ENCODE measurements at regions not wholly inside any gene's neighbourhood (a gene's known extent, or its start where the extent isn't known, plus 50 kb on each side); places are given as distances from the start of the nearest gene placed in this dataset.
"Not testable (repeated sequence)": the region's sequence is repeated elsewhere in the genome, so short reads cannot be mapped to it uniquely, and the experiment has no call there.

DNA sequence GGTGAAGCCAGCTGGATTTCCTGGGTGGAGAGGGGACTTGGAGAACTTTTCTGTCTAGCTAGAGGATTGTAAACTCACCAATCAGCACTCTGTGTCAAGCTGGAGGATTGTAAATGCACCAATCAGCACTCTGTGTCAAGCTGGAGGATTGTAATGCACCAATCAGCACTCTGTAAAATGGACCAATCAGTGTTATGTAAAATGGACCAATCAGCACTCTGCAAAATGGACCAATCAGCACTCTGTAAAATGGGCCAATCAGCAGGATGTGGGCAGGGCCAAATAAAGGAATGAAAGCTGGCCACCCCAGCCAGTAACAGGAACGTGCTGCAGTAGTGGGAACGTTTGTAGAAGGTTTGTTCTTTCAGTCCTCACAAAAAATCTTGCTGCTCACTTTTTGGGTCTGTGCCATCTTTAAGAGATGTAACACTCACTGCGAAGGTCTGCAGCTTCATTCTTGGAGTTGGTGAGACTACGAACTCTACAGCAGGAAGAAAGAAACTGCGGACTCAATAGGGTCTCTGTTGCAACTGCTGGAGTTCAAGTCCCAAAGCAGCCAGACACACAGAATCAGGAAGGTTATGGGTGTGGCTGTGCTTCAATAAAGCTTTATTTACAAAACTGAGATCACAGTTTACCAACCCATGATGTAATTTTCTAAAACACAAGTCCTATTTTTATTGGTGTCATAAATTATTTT lies 145.7 kb upstream of the ERCC6L2 start:
- ATAC-seq: no peak

DNA sequence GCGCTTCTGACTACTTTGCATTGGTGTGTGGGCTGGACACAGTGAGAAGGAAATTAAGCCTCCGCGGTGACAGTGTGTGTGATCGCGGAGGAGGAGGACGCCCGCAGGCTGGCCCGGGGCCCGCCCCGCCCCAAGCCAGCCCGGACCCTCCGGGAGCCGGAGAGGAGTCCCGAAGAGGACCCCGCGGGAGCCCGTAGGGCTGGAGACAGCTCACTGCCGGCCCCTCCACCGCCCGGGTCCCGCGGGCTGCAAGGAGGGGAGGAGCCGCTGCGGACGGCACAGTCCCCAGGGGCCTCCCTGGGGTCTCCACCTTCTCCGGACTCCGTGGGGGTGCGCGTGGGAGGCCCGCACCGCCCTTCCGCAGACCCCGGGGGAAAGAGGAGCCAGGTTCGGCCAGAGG lies 146.4 kb upstream of the ERCC6L2 start:
- ATAC-seq: no peak

DNA sequence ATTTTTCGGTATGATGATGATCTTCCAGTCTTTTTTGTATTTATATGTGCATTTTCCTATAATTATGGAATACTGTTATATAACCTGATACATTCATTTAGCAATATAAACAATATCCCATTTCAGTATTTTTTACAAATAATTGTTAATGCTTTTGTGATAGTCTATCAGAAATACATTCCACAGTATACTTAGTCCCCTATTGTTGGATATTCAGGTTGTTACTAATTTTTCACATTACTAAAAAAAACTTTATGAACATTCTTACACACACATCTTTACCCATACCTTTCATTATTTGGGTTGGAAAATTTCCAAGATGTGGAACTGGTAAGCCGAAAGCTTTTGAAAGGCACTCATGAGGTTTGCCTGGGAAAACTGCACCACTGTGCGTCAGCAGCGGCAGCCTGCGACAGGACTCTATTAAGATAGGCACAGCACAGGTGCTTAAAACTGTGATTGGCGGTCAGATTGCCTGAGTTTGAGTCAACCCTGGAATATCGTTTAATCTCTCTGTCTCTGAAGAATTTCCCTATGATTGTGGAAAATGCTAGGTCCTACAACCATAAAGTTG lies 147.5 kb upstream of the ERCC6L2 start:
- no peak for ATAC-seq

DNA sequence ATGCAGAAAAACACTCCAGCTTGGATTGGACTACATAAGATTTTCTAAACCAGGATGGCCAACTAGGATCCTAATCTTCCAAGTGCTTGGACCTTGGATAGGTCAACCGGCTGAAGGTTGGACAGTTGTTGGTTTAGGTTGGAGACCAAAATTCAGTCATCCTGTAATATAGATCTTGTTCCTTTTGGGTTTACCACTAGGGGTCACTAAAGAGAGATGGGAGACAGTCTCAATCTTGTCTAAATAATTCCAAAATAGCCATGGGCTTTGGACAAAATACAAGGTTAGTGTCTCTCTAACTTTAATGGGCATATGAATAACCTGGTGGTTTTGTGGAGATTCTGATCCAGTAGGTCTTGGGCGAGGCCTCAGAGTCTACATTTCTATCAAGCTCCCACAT lies 148.7 kb upstream of the ERCC6L2 start:
- ATAC-seq: no peak

DNA sequence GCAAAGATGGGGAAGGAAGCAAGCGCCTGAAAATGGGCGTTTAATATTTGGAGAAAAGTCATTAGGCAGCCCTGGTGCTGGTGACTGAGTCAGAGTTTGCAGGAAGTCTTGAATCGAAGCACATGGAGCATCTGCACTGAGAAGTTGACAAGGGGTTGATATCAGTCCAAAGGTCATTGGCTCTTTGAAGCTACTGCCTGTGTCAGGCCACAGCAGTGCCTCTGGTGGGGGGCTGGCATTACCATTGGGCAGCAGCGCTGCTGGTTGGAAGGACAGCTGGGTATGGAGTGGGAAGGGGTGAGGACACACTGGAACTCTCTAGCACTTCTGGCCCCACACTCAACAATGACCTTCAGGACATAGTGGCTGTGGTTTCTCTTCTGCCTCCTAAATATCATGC lies 150.4 kb upstream of the ERCC6L2 start:
- ATAC-seq: no peak

DNA sequence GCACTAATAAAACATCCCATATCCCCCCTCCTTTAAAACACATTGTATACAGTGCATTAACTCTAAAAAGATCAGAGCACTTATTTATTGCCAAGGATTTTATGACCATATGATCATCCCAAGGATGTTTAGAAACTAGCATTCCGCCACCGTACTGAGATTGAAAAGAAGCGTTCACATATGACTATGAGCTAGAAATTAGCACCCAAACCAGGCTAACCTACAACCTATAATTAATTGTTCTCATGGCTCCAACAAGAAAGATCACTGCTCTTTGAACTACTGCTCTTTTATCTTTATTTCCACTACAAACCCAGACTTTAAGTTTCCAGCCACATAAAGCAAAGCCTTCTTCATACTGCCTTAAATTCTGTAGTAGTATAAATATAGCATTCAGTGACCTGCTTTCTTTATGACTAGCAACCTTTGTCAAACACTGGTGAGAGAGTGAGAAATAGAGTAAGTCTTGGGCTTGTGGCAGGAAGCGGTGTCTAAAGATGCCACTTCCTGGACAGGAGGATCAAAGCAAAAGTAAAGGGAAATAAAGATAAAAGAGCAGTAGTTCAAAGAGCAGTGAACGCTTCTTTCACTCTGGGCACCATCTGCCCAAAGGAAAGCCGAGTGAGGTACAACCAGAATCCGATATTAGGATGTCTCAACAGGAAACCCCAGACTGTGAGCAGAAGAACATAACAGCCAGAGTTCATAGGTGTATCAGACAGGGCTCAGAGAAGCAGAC lies 151.1 kb upstream of the ERCC6L2 start:
- ATAC-seq: peak; percentile 44

DNA sequence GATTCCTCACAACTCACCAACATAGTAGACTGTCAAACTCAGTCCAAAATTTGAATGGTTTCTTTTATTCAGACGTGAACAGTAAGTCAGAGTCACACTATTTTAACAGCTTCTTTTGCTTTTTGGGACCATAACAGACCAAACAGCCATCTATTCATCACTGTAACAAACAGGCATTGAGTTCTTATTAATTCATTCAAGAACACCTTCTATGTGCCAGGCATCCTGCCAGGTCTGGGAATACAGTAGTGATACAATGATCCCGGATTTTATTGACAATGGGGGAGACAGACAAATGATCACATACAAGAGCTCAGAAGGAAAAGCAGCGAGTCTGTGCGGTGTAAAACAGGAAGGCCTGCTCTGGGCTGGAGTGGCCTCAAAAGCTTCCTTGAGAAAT lies 153.3 kb upstream of the ERCC6L2 start:
- ATAC-seq: no peak

DNA sequence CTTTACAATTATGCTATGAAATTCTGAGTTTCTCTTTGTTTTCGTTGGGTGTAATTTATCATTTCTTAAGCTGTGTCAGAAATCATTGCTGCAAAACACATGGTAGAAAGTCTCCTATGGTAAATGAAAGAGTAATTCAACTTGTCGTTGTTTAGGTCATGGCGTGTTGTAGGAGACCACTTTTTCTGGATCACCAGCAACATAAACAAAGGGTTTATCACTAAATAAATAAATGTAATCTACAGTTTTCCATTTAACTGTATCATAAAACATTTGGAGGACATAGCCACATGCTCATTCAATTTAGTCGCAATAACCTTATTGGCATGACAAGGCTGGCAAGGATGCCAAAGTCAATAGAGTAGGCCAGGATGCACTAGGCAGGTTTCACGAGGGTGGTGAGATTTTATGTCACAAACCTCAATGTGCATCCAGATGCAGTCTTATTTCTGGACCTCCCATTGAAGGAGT lies 154.4 kb upstream of the ERCC6L2 start:
- no peak for ATAC-seq

DNA sequence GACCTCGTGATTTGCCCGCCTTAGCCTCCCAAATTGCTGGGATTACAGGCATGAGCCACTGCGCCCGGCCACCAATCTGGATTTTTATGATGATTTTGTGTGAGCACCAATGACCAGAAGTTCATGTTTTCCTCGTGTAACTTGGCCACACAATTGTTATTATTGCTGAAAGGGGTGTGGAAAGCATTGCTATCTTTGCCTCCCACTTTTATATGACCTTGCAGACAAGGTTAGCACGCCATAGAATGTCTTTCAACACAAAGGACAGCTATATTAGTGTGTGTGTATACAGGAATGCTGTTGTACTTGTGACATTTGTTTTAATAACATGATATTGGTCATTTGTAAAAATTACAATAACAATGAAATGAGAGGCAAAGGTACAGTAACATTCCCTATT lies 155.0 kb upstream of the ERCC6L2 start:
- ATAC-seq: no peak

DNA sequence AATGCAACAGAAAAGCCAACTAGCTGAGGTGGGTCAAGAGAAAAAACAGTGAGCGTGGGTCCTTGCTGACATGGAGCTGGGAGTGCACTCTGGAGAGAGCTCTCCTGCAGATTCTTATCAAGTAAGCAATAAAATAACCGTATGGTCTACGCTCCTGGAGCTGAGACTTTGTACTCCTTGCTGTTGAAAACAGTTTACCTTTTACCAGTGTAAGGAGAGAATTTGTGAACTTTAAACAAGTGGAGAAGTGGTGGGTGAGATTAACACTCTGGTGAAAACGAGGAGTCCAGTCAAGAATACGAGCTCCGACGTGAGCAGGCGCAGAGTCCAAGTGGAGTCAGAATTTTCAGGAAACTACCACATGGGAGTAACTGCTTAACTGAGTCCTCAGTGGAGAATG lies 156.1 kb upstream of the ERCC6L2 start:
- ATAC-seq: no peak

DNA sequence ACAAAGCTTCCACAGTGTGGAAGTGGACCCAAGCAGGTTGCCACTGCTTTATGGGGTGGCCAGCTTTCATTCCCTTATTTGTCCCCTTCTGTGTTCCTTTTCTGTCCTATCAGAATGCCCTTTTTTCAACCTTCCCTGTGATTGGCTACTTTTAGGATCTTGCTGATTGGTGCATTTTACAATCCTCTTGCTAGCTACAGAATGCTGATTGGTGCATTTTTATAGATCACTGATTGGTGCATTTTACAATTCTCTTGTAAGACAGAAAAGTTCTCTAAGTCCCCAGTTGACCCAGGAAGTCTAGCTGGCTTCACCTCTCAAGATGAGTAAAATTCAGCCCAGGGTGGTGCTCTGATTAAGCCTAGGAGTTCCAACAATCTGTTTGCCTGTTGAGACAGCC lies 157.2 kb upstream of the ERCC6L2 start:
- ATAC-seq: no peak

DNA sequence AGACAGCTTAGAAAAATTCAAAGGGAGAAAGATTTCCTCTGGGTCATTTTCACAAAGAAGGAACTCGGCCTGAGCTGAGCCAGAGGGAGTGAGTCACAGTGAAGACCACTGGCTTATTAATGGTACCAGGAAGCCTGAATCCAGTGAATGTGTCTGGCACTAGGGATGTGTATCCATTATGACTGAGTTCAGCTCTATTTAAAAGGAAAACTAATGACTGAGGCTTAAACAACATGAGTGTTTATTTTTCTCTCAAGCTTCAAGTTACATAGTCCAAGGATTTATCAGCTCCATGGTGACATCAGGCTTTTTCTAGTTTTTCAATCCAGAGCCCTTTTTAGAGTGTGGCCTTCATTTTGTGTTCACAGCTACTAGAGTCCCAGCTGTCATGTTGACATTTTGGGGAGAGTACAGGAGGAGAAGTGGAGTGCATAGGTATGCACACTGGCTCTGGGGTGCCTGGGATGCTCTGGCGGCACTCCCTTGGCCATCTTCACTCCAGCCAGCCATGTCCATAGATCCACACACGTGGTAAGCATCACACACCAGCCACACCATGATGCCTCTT lies 159.5 kb upstream of the ERCC6L2 start:
- ATAC-seq: no peak

DNA sequence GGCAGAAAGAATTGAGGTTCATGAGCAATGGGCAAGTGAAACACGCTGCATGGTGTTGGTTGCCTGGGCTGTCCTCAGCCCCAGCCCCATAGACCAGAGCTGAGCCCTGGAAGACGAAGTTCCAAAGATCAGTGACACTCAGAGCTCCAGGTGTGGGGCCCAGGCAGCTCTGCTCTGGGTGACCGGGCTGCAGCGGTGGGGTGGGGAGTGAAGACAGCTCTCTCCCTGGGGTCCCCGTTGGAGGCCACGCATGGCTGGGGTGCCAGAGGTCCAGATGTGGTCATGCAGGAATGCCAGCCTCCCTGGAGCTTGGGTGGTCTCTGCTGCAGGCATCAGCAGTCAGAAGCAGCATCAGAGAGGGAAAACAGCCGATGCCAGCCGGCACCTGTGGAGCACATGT lies 165.0 kb upstream of the ERCC6L2 start:
- no peak for ATAC-seq

DNA sequence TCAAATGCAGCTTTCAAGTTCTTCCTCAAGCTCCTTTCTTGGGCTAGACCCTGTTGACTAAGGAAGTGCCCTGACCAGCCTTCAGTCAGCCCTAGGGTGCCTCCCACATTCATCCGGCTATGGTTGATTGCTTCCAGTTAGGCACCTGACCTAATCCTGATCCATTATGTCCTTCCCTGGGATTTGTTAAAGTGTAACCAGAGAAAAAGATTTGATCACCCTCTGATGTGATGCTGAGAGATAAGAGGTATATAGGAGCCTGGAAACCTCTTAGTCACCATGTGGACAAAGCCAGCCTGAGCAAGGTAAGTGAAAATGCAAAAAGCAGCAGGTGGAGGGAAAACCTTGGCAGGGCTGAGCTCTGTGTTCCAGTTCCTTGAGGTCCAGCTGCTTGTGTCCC lies 178.8 kb upstream of the ERCC6L2 start:
- ATAC-seq: no peak

DNA sequence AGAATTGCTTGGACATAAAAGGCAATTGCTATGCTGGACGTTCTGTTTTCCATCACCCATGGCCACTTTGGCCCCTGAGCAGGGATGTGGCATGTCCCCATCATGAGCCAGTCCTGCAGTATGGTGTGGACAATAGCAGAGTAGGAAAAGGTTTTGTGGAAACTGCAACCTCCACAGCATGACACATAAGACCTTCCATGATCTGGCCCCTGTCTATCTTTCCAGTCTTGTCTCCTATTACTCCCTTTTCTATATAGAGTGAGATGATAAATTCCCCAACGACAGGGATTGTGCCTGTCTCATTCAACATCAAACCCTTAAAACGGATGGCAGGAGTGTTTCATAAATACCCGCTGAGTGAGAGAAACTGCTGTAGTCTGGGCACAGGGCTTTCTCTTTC lies 174.7 kb upstream of the PTCH1 start:
- ATAC-seq: no peak

DNA sequence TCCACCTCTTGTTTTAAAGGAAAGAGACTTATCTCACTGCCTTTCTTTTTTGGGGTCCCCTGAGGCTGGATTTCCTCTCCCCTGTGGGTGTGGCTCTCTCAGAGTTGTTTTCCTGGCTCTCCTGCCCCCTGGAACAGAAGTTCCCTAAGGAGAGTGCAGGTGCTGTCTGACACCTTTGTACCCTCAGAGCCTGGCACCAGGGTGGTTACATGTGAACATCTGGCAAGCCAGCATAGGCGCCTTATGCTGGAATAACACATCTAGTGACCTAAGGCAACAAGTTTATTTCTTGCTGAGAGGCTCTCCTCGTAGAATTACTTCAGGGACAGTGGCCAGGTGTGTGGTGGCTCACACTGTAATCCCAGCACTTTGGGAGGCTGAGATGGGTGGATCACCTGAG lies 172.9 kb upstream of the PTCH1 start:
- ATAC-seq: no peak

DNA sequence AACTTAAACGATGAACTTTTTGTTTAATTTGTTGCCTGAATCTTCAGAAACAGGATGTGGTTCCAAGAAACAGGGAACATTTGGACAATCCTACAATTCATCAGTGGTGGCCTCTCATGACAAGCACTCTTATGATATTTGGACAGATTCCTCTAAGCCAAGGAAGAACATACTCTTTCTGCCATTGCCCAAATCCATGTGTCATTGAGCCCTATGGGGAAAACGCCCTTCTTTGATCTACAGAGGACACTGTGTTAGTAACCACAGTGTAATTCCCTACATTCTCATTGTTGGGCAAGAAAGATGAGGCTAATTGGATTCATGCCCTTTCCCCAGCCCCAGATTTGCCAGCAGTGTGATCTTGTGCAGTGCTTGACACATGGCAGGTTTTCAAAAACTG lies 167.7 kb upstream of the PTCH1 start:
- no peak for ATAC-seq

DNA sequence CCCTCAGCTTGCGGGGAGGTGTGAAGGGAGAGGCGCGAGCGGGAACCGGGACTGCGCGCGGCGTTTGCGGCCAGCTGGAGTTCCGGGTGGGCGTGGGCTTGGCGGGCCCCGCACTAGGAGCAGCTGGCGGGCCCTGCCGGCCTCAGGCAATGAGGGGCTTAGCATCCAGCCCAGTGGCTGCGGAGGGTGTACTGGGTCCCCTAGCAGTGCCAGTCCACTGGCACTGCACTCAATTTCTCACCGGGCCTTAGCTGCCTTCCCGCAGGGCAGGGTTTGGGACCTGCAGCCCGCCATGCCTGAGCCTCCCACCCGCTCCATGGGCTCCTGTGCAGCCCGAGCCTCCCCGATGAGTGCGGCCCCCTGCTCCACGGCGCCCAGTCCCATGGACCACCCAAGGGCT lies 163.5 kb upstream of the PTCH1 start:
- ATAC-seq: not testable (repeated sequence)

DNA sequence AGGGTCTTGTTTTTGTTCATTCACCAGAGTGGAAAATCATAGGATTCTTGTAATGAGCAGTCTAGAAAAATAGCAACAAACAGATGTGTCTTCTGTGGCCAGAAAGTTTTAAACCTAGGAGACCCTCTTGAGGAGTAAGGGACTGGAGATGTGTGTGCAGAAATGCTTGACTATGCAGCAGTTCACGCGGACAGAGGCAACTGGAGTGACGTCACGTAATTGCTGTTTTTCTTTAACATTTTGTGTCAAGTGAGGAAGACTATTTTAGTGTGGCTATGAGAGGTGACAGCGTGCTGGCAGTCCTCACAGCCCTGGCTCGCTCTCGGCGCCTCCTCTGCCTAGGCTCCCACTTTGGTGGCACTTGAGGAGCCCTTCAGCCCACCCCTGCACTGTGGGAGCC lies 163.1 kb upstream of the PTCH1 start:
- ATAC-seq: no peak

DNA sequence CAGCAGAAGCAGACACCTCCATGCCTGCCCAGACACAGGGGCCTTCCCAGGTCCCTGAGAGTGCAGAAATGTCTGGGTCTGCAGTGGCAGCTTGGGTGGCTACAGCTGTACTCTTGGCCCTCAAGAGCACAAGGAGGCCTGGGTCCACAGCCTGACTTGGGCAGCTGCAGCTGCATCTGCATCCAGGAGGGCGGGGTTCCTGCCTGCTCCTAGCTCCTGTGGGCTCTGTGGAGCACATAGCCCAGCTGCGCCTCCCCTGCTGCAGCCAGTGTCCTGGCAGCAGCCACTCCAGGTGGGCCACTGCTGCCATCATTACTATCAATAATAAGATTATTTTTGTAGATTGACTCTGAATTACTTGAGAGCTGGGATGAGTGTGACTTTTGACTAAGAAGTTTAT lies 162.0 kb upstream of the PTCH1 start:
- no peak for ATAC-seq

DNA sequence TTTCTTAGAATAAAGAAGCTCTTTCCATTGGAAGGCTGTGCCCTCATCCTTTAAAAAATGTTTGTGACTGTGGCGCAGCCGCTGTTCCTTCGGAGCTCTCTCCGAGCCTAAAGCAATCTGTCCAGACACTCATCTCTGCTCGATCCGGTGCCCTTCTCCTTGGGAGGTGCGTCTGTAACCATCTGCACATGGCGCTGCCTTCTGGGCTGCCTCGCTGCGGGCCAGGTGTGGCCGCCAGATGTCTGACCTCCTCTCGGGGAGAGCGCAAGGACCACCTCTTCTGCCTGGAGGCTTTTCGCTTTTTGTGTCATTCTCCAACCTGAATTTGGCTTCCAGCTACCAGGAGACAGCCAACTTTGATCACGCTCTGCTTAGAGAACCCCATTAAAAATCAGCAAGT lies 153.4 kb upstream of the PTCH1 start:
- no peak for ATAC-seq

DNA sequence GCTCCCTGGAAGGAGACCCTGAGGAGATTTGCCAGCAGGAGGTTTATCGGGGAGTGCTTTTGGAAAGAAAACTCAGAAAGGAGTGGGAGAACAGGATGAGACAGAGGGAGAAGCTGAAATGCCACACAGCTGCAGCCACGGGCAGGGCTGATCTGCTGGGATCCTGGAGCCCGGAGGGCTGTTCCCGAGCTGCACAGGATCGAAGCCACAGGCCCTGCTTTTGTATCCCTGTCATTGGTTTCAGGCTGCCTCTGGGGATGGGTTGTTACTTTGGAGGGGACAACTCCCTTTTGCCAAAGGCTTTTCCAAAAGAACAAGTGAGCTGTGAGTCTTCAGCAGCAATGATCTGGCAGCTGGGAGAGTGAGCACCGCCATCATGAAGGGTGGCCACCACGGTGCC lies 152.5 kb upstream of the PTCH1 start:
- no peak for ATAC-seq

DNA sequence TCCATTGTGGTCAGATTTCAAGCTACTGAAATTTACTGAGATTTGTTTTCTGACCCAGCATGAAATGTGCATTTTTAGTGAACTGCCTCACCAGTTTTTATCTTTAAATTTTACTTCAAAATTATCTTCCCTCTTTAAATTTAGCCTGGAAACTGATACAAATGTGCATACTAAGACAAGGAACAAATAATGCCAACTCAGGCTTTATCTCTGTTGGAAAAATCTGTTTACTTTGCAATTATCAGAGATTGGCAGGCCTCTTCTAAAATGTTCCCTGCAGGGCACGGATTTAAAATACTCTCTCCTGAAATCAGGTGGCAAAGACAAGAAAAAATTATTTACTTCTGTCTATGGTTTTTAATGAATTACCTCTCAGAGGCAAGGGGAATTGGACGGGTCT lies 151.0 kb upstream of the PTCH1 start:
- no peak for ATAC-seq

DNA sequence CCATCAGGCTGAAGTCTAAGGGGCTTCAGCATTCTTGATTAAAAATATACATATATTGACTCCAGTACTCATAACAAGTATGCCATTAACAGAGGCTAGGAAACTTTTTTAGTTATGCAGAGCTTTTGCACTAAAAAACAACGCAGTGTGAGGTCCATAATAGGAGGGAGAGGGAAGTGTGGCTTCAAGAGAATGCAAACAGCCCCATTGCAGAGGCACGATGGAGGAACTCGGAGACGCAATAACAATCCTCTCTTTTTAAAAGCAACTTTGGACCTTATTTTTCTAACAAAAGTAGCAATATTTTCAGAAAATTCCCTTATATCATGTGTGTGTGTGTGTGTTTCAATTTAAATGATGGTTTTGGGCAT lies 150.0 kb upstream of the PTCH1 start:
- ATAC-seq: no peak

Measured in esophagus mucosa (tissue), 1 donor.